ENCODE measurements at regions not wholly inside any gene's neighbourhood (a gene's known extent, or its start where the extent isn't known, plus 50 kb on each side); places are given as distances from the start of the nearest gene placed in this dataset.

- TF ChIP-seq CTCF (IDR thresholded peaks at IDR 0.05; ENCODE audit: insufficient read depth, low read depth, low read length): no peak
- no peak for TF ChIP-seq EZH2 (IDR thresholded peaks at IDR 0.05; ENCODE audit: insufficient read depth, low read length)
- DNase-seq (ENCODE audit: low read depth) (no peak), FAIRE-seq (no peak)
- Histone ChIP-seq H3K27ac (ENCODE audit: low read depth, low read length) (no peak overlapping the region), H2AFZ (ENCODE audit: low read depth, low read length) (no peak overlapping the region), H3K36me3 (ENCODE audit: insufficient read depth, low read length) (no peaks in the 10 kb centered on the region), H3K9me3 (ENCODE audit: insufficient read depth, low read depth, low read length) (no peaks in the 10 kb centered on the region), H4K20me1 (ENCODE audit: insufficient read depth, low read length) (no peaks in the 10 kb centered on the region), H3K27me3 (ENCODE audit: insufficient read depth, low read length) (no peaks in the 10 kb centered on the region), H3K9ac (ENCODE audit: low read length) (no peak overlapping the region), H3K4me3 (ENCODE audit: insufficient read depth, low read depth, low read length) (no peak overlapping the region), H3K4me1 (ENCODE audit: insufficient read depth, low read length) (no peaks in the 10 kb centered on the region), H3K4me2 (ENCODE audit: low read length) (no peak overlapping the region), H3K79me2 (ENCODE audit: insufficient read depth, low read length) (no peaks in the 10 kb centered on the region)
- peaks cover 4% of the 10 kb centered on the region for H3K27me3 Mint-ChIP-seq (ENCODE audit: low read depth, unreplicated experiment)
- H3K4me3 Mint-ChIP-seq (ENCODE audit: unreplicated experiment): no peak overlapping the region
- peaks cover 5% of the 10 kb centered on the region for H3K4me1 Mint-ChIP-seq (ENCODE audit: low read depth, unreplicated experiment)
- H3K9me3 Mint-ChIP-seq (ENCODE audit: unreplicated experiment): no peaks in the 10 kb centered on the region
- H3K36me3 Mint-ChIP-seq (ENCODE audit: low read depth, unreplicated experiment): no peaks in the 10 kb centered on the region
- no peak overlapping the region for H3K27ac Mint-ChIP-seq (ENCODE audit: unreplicated experiment)
Measured at GRCh38 chr3:182500289-182500688, 293.0 kb upstream of the ATP11B start.

GRCh38 chr3:182501856-182502255 lies 291.4 kb upstream of the ATP11B start:
- Mint-ChIP-seq H3K36me3 (ENCODE audit: low read depth, unreplicated experiment) (no peaks in the 10 kb centered on the region), H3K4me3 (ENCODE audit: unreplicated experiment) (no peak overlapping the region), H3K27ac (ENCODE audit: unreplicated experiment) (no peak overlapping the region), H3K27me3 (ENCODE audit: low read depth, unreplicated experiment) (peaks cover 6% of the 10 kb centered on the region), H3K9me3 (ENCODE audit: unreplicated experiment) (no peaks in the 10 kb centered on the region), H3K4me1 (ENCODE audit: low read depth, unreplicated experiment) (peaks cover 5% of the 10 kb centered on the region)
- no peaks in the 10 kb centered on the region for H4K20me1 ChIP-seq (ENCODE audit: insufficient read depth, low read length)
- no peaks in the 10 kb centered on the region for H3K4me1 ChIP-seq (ENCODE audit: insufficient read depth, low read length)
- H2AFZ ChIP-seq (ENCODE audit: low read depth, low read length): no peak overlapping the region
- H3K36me3 ChIP-seq (ENCODE audit: insufficient read depth, low read length): no peaks in the 10 kb centered on the region
- H3K4me2 ChIP-seq (ENCODE audit: low read length): no peak overlapping the region
- TF ChIP-seq CTCF (IDR thresholded peaks at IDR 0.05; ENCODE audit: insufficient read depth, low read depth, low read length): no peak
- no peak for TF ChIP-seq EZH2 (IDR thresholded peaks at IDR 0.05; ENCODE audit: insufficient read depth, low read length)
- no peak overlapping the region for H3K9ac ChIP-seq (ENCODE audit: low read length)
- FAIRE-seq: no peak
- H3K79me2 ChIP-seq (ENCODE audit: insufficient read depth, low read length): no peaks in the 10 kb centered on the region
- peak; percentile 21 for DNase-seq (ENCODE audit: low read depth)
- H3K27ac ChIP-seq (ENCODE audit: low read depth, low read length): no peak overlapping the region
- no peaks in the 10 kb centered on the region for H3K9me3 ChIP-seq (ENCODE audit: insufficient read depth, low read depth, low read length)
- no peak overlapping the region for H3K4me3 ChIP-seq (ENCODE audit: insufficient read depth, low read depth, low read length)
- H3K27me3 ChIP-seq (ENCODE audit: insufficient read depth, low read length): no peaks in the 10 kb centered on the region

GRCh38 chr3:182503401-182503800 lies 289.9 kb upstream of the ATP11B start:
- Histone ChIP-seq H2AFZ (ENCODE audit: low read depth, low read length) (no peak overlapping the region), H3K9me3 (ENCODE audit: insufficient read depth, low read depth, low read length) (no peaks in the 10 kb centered on the region), H3K4me3 (ENCODE audit: insufficient read depth, low read depth, low read length) (no peak overlapping the region), H3K27me3 (ENCODE audit: insufficient read depth, low read length) (no peaks in the 10 kb centered on the region), H3K36me3 (ENCODE audit: insufficient read depth, low read length) (no peaks in the 10 kb centered on the region), H3K79me2 (ENCODE audit: insufficient read depth, low read length) (no peaks in the 10 kb centered on the region), H4K20me1 (ENCODE audit: insufficient read depth, low read length) (no peaks in the 10 kb centered on the region), H3K27ac (ENCODE audit: low read depth, low read length) (no peak overlapping the region), H3K9ac (ENCODE audit: low read length) (no peak overlapping the region), H3K4me2 (ENCODE audit: low read length) (no peak overlapping the region), H3K4me1 (ENCODE audit: insufficient read depth, low read length) (no peaks in the 10 kb centered on the region)
- H3K27ac Mint-ChIP-seq (ENCODE audit: unreplicated experiment): no peak overlapping the region
- H3K27me3 Mint-ChIP-seq (ENCODE audit: low read depth, unreplicated experiment): peaks cover 6% of the 10 kb centered on the region
- peaks cover 5% of the 10 kb centered on the region for H3K4me1 Mint-ChIP-seq (ENCODE audit: low read depth, unreplicated experiment)
- no peak for DNase-seq (ENCODE audit: low read depth)
- H3K9me3 Mint-ChIP-seq (ENCODE audit: unreplicated experiment): no peaks in the 10 kb centered on the region
- H3K36me3 Mint-ChIP-seq (ENCODE audit: low read depth, unreplicated experiment): no peaks in the 10 kb centered on the region
- TF ChIP-seq EZH2 (IDR thresholded peaks at IDR 0.05; ENCODE audit: insufficient read depth, low read length) (no peak), CTCF (IDR thresholded peaks at IDR 0.05; ENCODE audit: insufficient read depth, low read depth, low read length) (no peak)
- no peak overlapping the region for H3K4me3 Mint-ChIP-seq (ENCODE audit: unreplicated experiment)
- no peak for FAIRE-seq

Measured in astrocyte (in vitro differentiated cells and primary cell).